Calu3 (cell line): ENCODE measurements at regions not wholly inside any gene's neighbourhood (a gene's known extent, or its start where the extent isn't known, plus 50 kb on each side); places are given as distances from the start of the nearest gene placed in this dataset.

ENCODE experiments used
- BruUV-seq: library from RNA; stranded (reverse); fragments of 400-500 nt; replicated peaks from 2 replicates; lab custom pipeline; 2021; lab: Mats Ljungman, UMichigan
- CTCF ChIA-PET: fragments of 300-600 bp; sonication (Branson Sonifier 250); formaldehyde crosslinking; loops from one replicate; lab custom pipeline; 2022; ENCODE audit warnings: antibody characterized with exemption; lab: Charles Lee
- DNase-seq: peaks from one replicate; pipeline ENCODE4 v3.0.0; 2022
- H3K27ac Mint-ChIP-seq: one replicate; pipeline ENCODE4 v1.8.0; 2022; ENCODE audit warnings: mixed read lengths; ENCODE audit not compliant: unreplicated experiment
- H3K27me3 Mint-ChIP-seq: one replicate; pipeline ENCODE4 v1.8.0; 2022; ENCODE audit warnings: mixed read lengths; ENCODE audit not compliant: unreplicated experiment
- H3K36me3 Mint-ChIP-seq: one replicate; pipeline ENCODE4 v1.8.0; 2022; ENCODE audit warnings: mild to moderate bottlenecking, moderate library complexity, mixed read lengths; ENCODE audit not compliant: insufficient read depth, unreplicated experiment
- H3K4me1 Mint-ChIP-seq: one replicate; pipeline ENCODE4 v1.8.0; 2022; ENCODE audit warnings: mild to moderate bottlenecking, low read depth, mixed read lengths; ENCODE audit not compliant: unreplicated experiment
- H3K4me3 Mint-ChIP-seq: one replicate; pipeline ENCODE4 v1.8.0; 2022; ENCODE audit warnings: mild to moderate bottlenecking, low read depth, moderate library complexity, mixed read lengths; ENCODE audit not compliant: unreplicated experiment
- H3K9me3 Mint-ChIP-seq: one replicate; pipeline ENCODE4 v1.8.0; 2022; ENCODE audit warnings: low read depth, mixed read lengths; ENCODE audit not compliant: unreplicated experiment
- intact Hi-C: fragments of 100-400 bp; cut with micrococcal nuclease; formaldehyde crosslinking; loops from one replicate; pipeline ENCODE4 v1.10.0; 2022; ENCODE audit not compliant: unreplicated experiment
- TF ChIP-seq, protein P1 (sequence below): fragments of 200-600 bp; IDR thresholded peaks from one replicate; pipeline ENCODE4 v1.8.0; 2022; ENCODE audit warnings: antibody characterized with exemption; ENCODE audit not compliant: unreplicated experiment

- Mint-ChIP-seq H3K4me1 (no peaks in the 10 kb centered on the region), H3K36me3 (no peaks in the 10 kb centered on the region), H3K4me3 (no peak overlapping the region), H3K9me3 (no peaks in the 10 kb centered on the region), H3K27me3 (peaks cover 2% of the 10 kb centered on the region), H3K27ac (no peak overlapping the region)
- TF ChIP-seq, protein P1, sequence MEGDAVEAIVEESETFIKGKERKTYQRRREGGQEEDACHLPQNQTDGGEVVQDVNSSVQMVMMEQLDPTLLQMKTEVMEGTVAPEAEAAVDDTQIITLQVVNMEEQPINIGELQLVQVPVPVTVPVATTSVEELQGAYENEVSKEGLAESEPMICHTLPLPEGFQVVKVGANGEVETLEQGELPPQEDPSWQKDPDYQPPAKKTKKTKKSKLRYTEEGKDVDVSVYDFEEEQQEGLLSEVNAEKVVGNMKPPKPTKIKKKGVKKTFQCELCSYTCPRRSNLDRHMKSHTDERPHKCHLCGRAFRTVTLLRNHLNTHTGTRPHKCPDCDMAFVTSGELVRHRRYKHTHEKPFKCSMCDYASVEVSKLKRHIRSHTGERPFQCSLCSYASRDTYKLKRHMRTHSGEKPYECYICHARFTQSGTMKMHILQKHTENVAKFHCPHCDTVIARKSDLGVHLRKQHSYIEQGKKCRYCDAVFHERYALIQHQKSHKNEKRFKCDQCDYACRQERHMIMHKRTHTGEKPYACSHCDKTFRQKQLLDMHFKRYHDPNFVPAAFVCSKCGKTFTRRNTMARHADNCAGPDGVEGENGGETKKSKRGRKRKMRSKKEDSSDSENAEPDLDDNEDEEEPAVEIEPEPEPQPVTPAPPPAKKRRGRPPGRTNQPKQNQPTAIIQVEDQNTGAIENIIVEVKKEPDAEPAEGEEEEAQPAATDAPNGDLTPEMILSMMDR = no peak
- CTCF ChIA-PET = no interaction called here
- no TSS peak for BruUV-seq
- no peak for DNase-seq
- intact Hi-C loops = no loop called here
Measured at GRCh38 chr3:72337480-72337855, 510.8 kb downstream of the SHQ1 start.

- intact Hi-C loops = no loop called here
- no peaks in the 10 kb centered on the region for H3K9me3 Mint-ChIP-seq
- TF ChIP-seq, protein P1 = no peak
- no peaks in the 10 kb centered on the region for H3K4me1 Mint-ChIP-seq
- no peak overlapping the region for H3K4me3 Mint-ChIP-seq
- H3K27ac Mint-ChIP-seq = no peak overlapping the region
- no peaks in the 10 kb centered on the region for H3K36me3 Mint-ChIP-seq
- DNase-seq = peak; percentile 46
- CTCF ChIA-PET = no interaction called here
- no TSS peak for BruUV-seq
- peaks cover 7% of the 10 kb centered on the region for H3K27me3 Mint-ChIP-seq
Measured at GRCh38 chr3:72336821-72337479, 511.3 kb downstream of the SHQ1 start.

GRCh38 chr3:72336114-72336651 lies 512.1 kb downstream of the SHQ1 start:
- Mint-ChIP-seq H3K36me3 (no peaks in the 10 kb centered on the region), H3K4me1 (no peaks in the 10 kb centered on the region), H3K27me3 (peaks cover 12% of the 10 kb centered on the region), H3K4me3 (no peak overlapping the region), H3K27ac (no peak overlapping the region), H3K9me3 (no peaks in the 10 kb centered on the region)
- no TSS peak for BruUV-seq
- TF ChIP-seq, protein P1 = no peak
- CTCF ChIA-PET = no interaction called here
- DNase-seq = no peak
- intact Hi-C loops = no loop called here

DNA sequence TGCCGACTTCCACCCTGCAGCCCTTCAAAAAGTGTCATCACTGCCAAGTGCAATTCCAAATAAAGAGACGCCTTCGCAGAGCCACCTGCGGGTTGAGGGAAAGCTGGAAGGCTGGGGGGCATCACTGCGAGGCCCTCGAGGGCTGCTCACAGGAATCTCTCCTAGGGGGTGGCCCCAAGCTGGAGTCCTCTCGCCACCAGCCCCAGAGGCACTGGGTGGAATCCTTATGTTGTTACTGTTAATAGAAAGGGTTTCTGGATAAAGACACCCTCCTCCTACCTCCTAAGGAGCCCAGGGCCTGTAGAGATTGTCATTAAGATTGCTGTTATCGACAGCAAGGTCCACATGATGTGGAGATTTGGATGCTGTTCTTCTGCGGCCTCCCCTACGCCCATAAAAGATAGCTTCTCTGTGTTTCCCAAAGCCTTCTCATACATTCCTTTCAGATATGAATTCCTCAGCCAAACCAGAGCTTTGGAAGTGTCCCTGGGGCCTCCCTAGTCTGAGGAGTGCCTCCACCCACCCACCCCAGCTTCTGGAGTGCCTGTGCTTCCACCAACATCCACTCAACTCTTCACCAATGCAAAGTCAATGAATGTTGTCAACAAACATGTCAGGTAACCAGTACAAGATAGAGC lies 512.7 kb downstream of the SHQ1 start:
- no TSS peak for BruUV-seq
- no peaks in the 10 kb centered on the region for H3K9me3 Mint-ChIP-seq
- DNase-seq = no peak
- no peak overlapping the region for H3K4me3 Mint-ChIP-seq
- no peaks in the 10 kb centered on the region for H3K4me1 Mint-ChIP-seq
- CTCF ChIA-PET = no interaction called here
- intact Hi-C loops = no loop called here
- no peak overlapping the region for H3K27ac Mint-ChIP-seq
- no peaks in the 10 kb centered on the region for H3K36me3 Mint-ChIP-seq
- peaks cover 15% of the 10 kb centered on the region for H3K27me3 Mint-ChIP-seq
- TF ChIP-seq, protein P1 = no peak
